A549 (cell line): ENCODE measurements at regions not wholly inside any gene's neighbourhood (a gene's known extent, or its start where the extent isn't known, plus 50 kb on each side); places are given as distances from the start of the nearest gene placed in this dataset.

Source experiments
- ATAC-seq, 2 experiments: fragments of 200-7000 bp in 1 of 2; fragments of >200 bp in 1 of 2; cut with Nextera tagmentation in 1 of 2; cut with Tn5 transposase in 1 of 2; 3 replicates each; pipeline versions ENCODE4 v1.8.0 to v1.9.1; 2018 to 2020; ENCODE audit warnings: mild to moderate bottlenecking in 1 of 2, moderate library complexity in 1 of 2
- CTCF ChIA-PET: fragments of 300-600 bp; sonication (Branson Sonifier 250); formaldehyde crosslinking; extraction: SDS; loops from one replicate; lab custom pipeline; 2021; ENCODE audit warnings: antibody characterized with exemption, inconsistent platforms; lab: Yijun Ruan, JAX
- POLR2A ChIA-PET: fragments of 350-600 bp; formaldehyde crosslinking; extraction: SDS; loops from one replicate; lab custom pipeline; 2021; ENCODE audit warnings: antibody characterized with exemption, inconsistent platforms; lab: Yijun Ruan, JAX
- DNase-seq, 2 experiments: peaks; one replicate each; pipeline versions ENCODE4 v3.0.0 to v3.0.0-alpha.2; 2011 to 2016; ENCODE audit warnings: low read depth in 1 of 2, low spot score in 1 of 2
- FAIRE-seq: peaks from 2 replicates; lab custom pipeline; 2011; peaks lifted over from hg19 to GRCh38; lab: Jason Lieb, UNC
- H3K27ac ChIP-seq, 2 experiments: fragments of >200 bp; sonication (Bioruptor Twin); formaldehyde crosslinking; 3 replicates each; pipeline ENCODE4 v1.5.1; 2016 to 2017
- H3K4me1 ChIP-seq: fragments of >200 bp; sonication (Bioruptor Twin); formaldehyde crosslinking; 3 replicates; pipeline ENCODE4 v1.6.1; 2016
- H3K4me2 ChIP-seq: fragments of >200 bp; sonication (Bioruptor Twin); formaldehyde crosslinking; 3 replicates; pipeline ENCODE4 v1.6.1; 2016
- H3K4me3 ChIP-seq: fragments of >200 bp; sonication (Bioruptor Twin); formaldehyde crosslinking; 3 replicates; pipeline ENCODE4 v1.5.1; 2016
- H3K9me3 ChIP-seq: fragments of >200 bp; sonication (Bioruptor Twin); formaldehyde crosslinking; 3 replicates; pipeline ENCODE4 v1.6.1; 2016
- ATOH8 ChIP-seq: fragments of 250-450 bp; sonication (Bioruptor Pico); IDR thresholded peaks from 2 replicates; pipeline ENCODE4 v1.5.0; 2020; ENCODE audit warnings: low read depth, mild to moderate bottlenecking, moderate library complexity
- CEBPB ChIP-seq, 2 experiments: fragments of >200 bp in 1 of 2; sonication (Bioruptor Twin) in 1 of 2; formaldehyde crosslinking in 1 of 2; IDR thresholded peaks; 2 replicates each; pipeline ENCODE4 v1.6.1; 2012 to 2016
- CHD2 ChIP-seq: fragments of 150-350 bp; IDR thresholded peaks from 2 replicates; pipeline ENCODE4 v1.6.1; 2014; ENCODE audit warnings: low read length; ENCODE audit not compliant: partially characterized antibody
- EHF ChIP-seq: fragments of 250-450 bp; sonication (Bioruptor Pico); IDR thresholded peaks from 2 replicates; pipeline ENCODE4 v1.5.0; 2020; ENCODE audit warnings: mild to moderate bottlenecking
- EP300 ChIP-seq, 2 experiments: fragments of >200 bp; sonication (Bioruptor Twin); formaldehyde crosslinking; IDR thresholded peaks; 2 replicates in 1 of 2; 3 replicates in 1 of 2; pipeline ENCODE4 v1.6.1; 2016 to 2017
- ESRRA ChIP-seq: fragments of 150-350 bp; IDR thresholded peaks from 2 replicates; pipeline ENCODE4 v1.6.1; 2014; ENCODE audit warnings: mild to moderate bottlenecking, low read length, borderline replicate concordance
- FOSB ChIP-seq: fragments of 250-450 bp; sonication (Bioruptor Pico); IDR thresholded peaks from 2 replicates; pipeline ENCODE4 v1.5.0; 2020; ENCODE audit warnings: mild to moderate bottlenecking, moderate library complexity
- FOXS1 ChIP-seq: fragments of 250-450 bp; sonication (Bioruptor Pico); IDR thresholded peaks from 2 replicates; pipeline ENCODE4 v1.5.0; 2020; ENCODE audit warnings: mild to moderate bottlenecking, moderate library complexity
- GATA3 ChIP-seq: IDR thresholded peaks from 2 replicates; pipeline ENCODE4 v1.6.1; 2012; ENCODE audit warnings: borderline replicate concordance
- KDM1A ChIP-seq: fragments of 200-600 bp; sonication (generic); IDR thresholded peaks from 2 replicates; pipeline ENCODE4 v1.6.1; 2016; ENCODE audit warnings: low read depth, mild to moderate bottlenecking
- NR3C1 ChIP-seq: fragments of >200 bp; sonication (Bioruptor Twin); formaldehyde crosslinking; IDR thresholded peaks from 3 replicates; pipeline ENCODE4 v1.6.1; 2017
- PHF8 ChIP-seq: fragments of 200-600 bp; sonication (generic); IDR thresholded peaks from 2 replicates; pipeline ENCODE4 v1.6.1; 2016; ENCODE audit warnings: low read depth, mild to moderate bottlenecking, antibody characterized with exemption, moderate library complexity, borderline replicate concordance
- RCOR1 ChIP-seq: fragments of 150-350 bp; IDR thresholded peaks from 2 replicates; pipeline ENCODE4 v1.6.1; 2014; ENCODE audit warnings: antibody characterized with exemption, low read length, low read depth
- SREBF2 ChIP-seq: fragments of 450-650 bp; IDR thresholded peaks from 2 replicates; pipeline ENCODE4 v1.6.1; 2014; ENCODE audit warnings: mild to moderate bottlenecking, moderate library complexity
- TP53 ChIP-seq: fragments of 250-450 bp; sonication (Bioruptor Pico); IDR thresholded peaks from 2 replicates; pipeline ENCODE4 v1.5.0; 2021; ENCODE audit warnings: mild to moderate bottlenecking, moderate library complexity
- ZSCAN20 ChIP-seq: fragments of 250-450 bp; sonication (Bioruptor Pico); IDR thresholded peaks from 2 replicates; pipeline ENCODE4 v1.8.0; 2022; ENCODE audit warnings: mild to moderate bottlenecking, moderate library complexity
- WGBS: methylation state at CpG from one replicate; pipeline ENCODE4 v1.1.6; 2017; ENCODE audit errors: missing lambda C conversion rate; 5-methylcytosine and 5-hydroxymethylcytosine counted together
- TF ChIP-seq, protein P1 (sequence below): fragments of 250-450 bp; sonication (Bioruptor Pico); IDR thresholded peaks from 2 replicates; pipeline ENCODE4 v1.5.0; 2021; ENCODE audit warnings: mild to moderate bottlenecking, moderate library complexity, borderline replicate concordance
- TF ChIP-seq, protein P2 (sequence below): fragments of 150-350 bp; IDR thresholded peaks from 2 replicates; pipeline ENCODE4 v1.6.1; 2014; ENCODE audit warnings: low read depth, mild to moderate bottlenecking, low read length

GRCh38 chr5:18158166-18158565 lies 523.9 kb downstream of the TAF11L14 start (continued):
- TF ChIP-seq, protein P1, sequence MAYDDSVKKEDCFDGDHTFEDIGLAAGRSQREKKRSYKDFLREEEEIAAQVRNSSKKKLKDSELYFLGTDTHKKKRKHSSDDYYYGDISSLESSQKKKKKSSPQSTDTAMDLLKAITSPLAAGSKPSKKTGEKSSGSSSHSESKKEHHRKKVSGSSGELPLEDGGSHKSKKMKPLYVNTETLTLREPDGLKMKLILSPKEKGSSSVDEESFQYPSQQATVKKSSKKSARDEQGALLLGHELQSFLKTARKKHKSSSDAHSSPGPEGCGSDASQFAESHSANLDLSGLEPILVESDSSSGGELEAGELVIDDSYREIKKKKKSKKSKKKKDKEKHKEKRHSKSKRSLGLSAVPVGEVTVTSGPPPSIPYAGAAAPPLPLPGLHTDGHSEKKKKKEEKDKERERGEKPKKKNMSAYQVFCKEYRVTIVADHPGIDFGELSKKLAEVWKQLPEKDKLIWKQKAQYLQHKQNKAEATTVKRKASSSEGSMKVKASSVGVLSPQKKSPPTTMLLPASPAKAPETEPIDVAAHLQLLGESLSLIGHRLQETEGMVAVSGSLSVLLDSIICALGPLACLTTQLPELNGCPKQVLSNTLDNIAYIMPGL (CRISPR knock-in tag): no peak
- TF ChIP-seq FOXS1: no peak
- TF ChIP-seq ESRRA: no peak
- no peak for TF ChIP-seq EP300 (IDR thresholded peaks at IDR 0.05)
- TF ChIP-seq CHD2: no peak
- TF ChIP-seq, all 56 proteins: peak for 0

DNA sequence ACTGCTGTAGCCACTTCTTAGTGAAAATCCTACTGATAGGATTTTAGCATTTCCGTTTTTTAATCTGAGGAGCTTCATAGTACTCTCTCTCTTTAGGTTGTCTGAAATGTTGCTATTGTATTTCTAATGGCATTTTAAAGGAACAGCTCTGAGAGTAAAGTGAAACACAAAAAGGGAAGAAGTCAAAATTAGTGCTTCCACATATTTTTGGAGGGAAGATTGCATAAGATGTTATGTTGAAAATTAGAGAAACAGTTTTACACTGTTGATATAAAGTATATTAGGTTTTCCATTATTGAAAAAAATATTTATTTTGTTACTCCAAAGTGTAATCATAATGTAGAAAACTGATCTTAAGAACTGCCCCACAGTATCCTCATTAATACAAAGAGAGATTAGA lies 525.1 kb downstream of the TAF11L14 start:
- no peak for FAIRE-seq
- ChIA-PET CTCF (interaction anchor here (1.0 kb wide), 1 partner anchor 10 kb away, joined by 3 read pairs; no protein-coding TSS in a partner anchor), POLR2A (no interaction called here)
- 22% methylated on average over 1 of the region's 1 CpG for WGBS
- Histone ChIP-seq H3K4me1 (no peaks in the 10 kb centered on the region), H3K9me3 (peaks cover 16% of the 10 kb centered on the region; the same call in 1 of the 3 replicates), H3K4me2 (no peak overlapping the region), H3K27ac (no peak overlapping the region), H3K4me3 (no peak overlapping the region)
- no peak for DNase-seq
- TF ChIP-seq TP53 (no peak), SREBF2 (no peak), CHD2 (no peak)
- TF ChIP-seq, protein P2, sequence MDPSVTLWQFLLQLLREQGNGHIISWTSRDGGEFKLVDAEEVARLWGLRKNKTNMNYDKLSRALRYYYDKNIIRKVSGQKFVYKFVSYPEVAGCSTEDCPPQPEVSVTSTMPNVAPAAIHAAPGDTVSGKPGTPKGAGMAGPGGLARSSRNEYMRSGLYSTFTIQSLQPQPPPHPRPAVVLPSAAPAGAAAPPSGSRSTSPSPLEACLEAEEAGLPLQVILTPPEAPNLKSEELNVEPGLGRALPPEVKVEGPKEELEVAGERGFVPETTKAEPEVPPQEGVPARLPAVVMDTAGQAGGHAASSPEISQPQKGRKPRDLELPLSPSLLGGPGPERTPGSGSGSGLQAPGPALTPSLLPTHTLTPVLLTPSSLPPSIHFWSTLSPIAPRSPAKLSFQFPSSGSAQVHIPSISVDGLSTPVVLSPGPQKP: no peak
- ATAC-seq: no peak

DNA sequence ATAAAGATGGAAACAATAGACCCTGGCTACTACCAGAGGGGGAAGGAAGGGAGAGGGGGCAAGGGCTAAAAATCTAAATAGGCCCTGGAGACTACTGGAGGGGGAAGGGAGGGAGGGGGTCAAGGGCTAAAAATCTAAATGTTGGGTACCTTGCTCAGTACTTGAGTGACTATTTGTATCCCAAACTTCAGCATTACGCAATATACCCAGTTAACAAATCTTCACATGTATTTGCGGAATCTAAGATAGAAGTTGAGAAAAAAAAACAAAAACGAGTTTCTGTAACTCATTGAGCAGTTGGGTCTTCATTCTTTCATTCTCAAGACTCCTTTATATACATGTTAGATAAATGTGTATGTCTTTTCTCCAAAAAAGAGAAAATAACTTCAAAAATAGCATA lies 537.4 kb downstream of the TAF11L14 start:
- CTCF ChIA-PET: no interaction called here
- no peak for DNase-seq
- WGBS: 39% methylated on average over 3 of the region's 3 CpGs
- no peak for ATAC-seq
- H3K4me1 ChIP-seq: no peaks in the 10 kb centered on the region
- POLR2A ChIA-PET: no interaction called here
- no peak overlapping the region for H3K4me2 ChIP-seq
- H3K9me3 ChIP-seq: peaks cover 5% of the 10 kb centered on the region; the same call in 1 of the 3 replicates
- no peak overlapping the region for H3K4me3 ChIP-seq
- TF ChIP-seq EHF (CRISPR knock-in tag): no peak
- no peak for TF ChIP-seq GATA3
- TF ChIP-seq PHF8: no peak
- TF ChIP-seq KDM1A: no peak
- TF ChIP-seq ZSCAN20 (CRISPR knock-in tag): no peak
- peak; percentile 46 to 61; a peak in 2 of 4 replicates for TF ChIP-seq CEBPB (IDR thresholded peaks at IDR 0.05)
- H3K27ac ChIP-seq: no peak overlapping the region
- no peak for FAIRE-seq

DNA sequence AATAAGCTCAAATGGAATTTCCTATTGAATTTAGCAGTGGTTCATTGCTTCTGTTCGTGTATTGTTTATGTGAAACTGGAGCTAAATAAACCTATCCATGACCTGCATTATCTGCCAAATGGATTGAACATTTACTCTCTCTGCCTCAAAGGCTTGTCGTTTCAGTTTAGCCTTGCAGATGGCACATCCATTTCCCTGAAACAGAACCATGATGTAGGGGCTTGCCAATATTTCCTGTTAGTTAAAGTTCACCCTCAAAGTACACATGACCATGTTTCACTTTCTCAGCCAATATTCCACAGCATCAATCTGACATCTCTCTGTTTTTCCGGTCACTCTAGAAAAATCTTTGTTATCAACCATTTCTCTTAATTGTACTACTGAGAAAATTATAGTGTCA lies 545.3 kb downstream of the TAF11L14 start:
- 27% methylated on average over 3 of the region's 3 CpGs for WGBS

More for the DNA sequence above, 545.3 kb downstream of the TAF11L14 start:
- no peak for ATAC-seq
- Histone ChIP-seq H3K4me1 (no peaks in the 10 kb centered on the region), H3K4me2 (no peak overlapping the region), H3K9me3 (no peaks in the 10 kb centered on the region)
- ChIA-PET POLR2A (no interaction called here), CTCF (no interaction called here)
- TF ChIP-seq RCOR1 (no peak), NR3C1 (no peak), SREBF2 (no peak), GATA3 (no peak), FOSB (CRISPR knock-in tag) (no peak), ATOH8 (CRISPR knock-in tag) (no peak)
- TF ChIP-seq, all 56 proteins: peak for 0
- FAIRE-seq: no peak
- no peak for DNase-seq
- Histone ChIP-seq H3K4me3 (no peak overlapping the region), H3K27ac (no peak overlapping the region)
